BJ (cell line): ENCODE measurements at regions not wholly inside any gene's neighbourhood (a gene's known extent, or its start where the extent isn't known, plus 50 kb on each side); places are given as distances from the start of the nearest gene placed in this dataset.

Experiments
- CTCF ChIA-PET: fragments of 350-600 bp; formaldehyde crosslinking; extraction: SDS; loops from one replicate; lab custom pipeline; 2021; ENCODE audit warnings: antibody characterized with exemption, inconsistent platforms; lab: Yijun Ruan, JAX
- POLR2A ChIA-PET: fragments of 300-600 bp; sonication (Branson Sonifier 250); formaldehyde crosslinking; extraction: SDS; loops from one replicate; lab custom pipeline; 2021; ENCODE audit warnings: antibody characterized with exemption; lab: Charles Lee
- DNase-seq: peaks from one replicate; pipeline ENCODE4 v3.0.0-alpha.2; 2011; ENCODE audit warnings: low read depth
- H3K27me3 ChIP-seq: 2 replicates; pipeline ENCODE4 v1.6.0; 2011; ENCODE audit warnings: low read length; ENCODE audit not compliant: control insufficient read depth, insufficient read depth
- H3K36me3 ChIP-seq: 2 replicates; pipeline ENCODE4 v1.5.1; 2011; ENCODE audit warnings: low read length; ENCODE audit not compliant: control insufficient read depth, insufficient read depth
- H3K4me3 ChIP-seq: 2 replicates; pipeline ENCODE4 v1.5.1; 2011; ENCODE audit warnings: low read depth, mild to moderate bottlenecking, control low read depth, low read length
- CTCF ChIP-seq: IDR thresholded peaks from 2 replicates; pipeline ENCODE4 v1.5.1; 2011; ENCODE audit warnings: low read depth, mild to moderate bottlenecking, control low read depth, inconsistent platforms, low read length, moderate library complexity; ENCODE audit not compliant: insufficient read depth

DNA sequence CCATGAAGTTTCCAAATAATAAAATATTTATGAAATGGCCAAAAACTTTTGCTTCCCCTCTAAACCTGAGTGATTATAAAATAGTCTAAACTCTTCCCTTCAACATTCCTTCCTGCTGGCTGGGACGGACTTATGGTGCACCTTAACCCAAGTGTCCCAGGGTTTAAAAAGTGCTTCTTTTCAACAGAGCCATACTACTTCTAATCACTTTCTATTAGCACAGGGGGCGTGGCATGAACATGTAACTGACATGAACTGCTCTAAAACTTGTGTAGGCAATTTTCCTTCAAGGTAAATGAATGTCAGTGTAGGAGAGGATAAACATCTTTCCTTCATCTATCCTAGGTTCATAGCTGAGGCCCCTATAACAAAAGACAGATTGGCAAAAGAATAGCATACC lies 163.6 kb upstream of the RIMS1 start:
- no peak for DNase-seq
- Histone ChIP-seq H3K4me3 (no peak overlapping the region), H3K27me3 (no peaks in the 10 kb centered on the region), H3K36me3 (no peaks in the 10 kb centered on the region)
- TF ChIP-seq CTCF = no peak
- POLR2A ChIA-PET = interaction anchor here (0.6 kb wide), 1 partner anchor 173 kb away, joined by 10 read pairs; no protein-coding TSS in a partner anchor
- CTCF ChIA-PET = no interaction called here

- TF ChIP-seq CTCF = no peak
- Histone ChIP-seq H3K36me3 (no peaks in the 10 kb centered on the region), H3K27me3 (no peaks in the 10 kb centered on the region), H3K4me3 (no peak overlapping the region)
- CTCF ChIA-PET = no interaction called here
- DNase-seq = no peak
- POLR2A ChIA-PET = no interaction called here
Observed at GRCh38 chr6:71724456-71725125, 161.8 kb upstream of the RIMS1 start.

DNA sequence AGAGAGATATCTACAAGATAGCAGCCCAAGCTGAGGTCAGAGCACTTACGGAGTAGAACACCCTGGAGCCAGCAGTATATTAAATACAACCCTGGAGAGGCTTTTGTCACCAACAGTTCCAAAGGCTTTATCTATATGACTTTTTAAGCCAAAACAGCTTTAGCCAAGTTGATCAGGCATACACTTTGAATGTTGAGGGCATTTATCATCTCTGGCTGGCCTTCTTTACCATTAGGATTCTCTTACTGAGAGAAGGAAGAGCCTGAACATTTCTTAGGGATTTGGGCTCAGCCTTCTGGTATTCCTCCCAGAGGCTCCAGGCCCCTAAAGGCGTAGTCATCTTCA lies 161.3 kb upstream of the RIMS1 start:
- ChIA-PET POLR2A (no interaction called here), CTCF (no interaction called here)
- no peak for DNase-seq
- no peak for TF ChIP-seq CTCF
- H3K27me3 ChIP-seq = no peaks in the 10 kb centered on the region
- H3K4me3 ChIP-seq = no peak overlapping the region
- H3K36me3 ChIP-seq = no peaks in the 10 kb centered on the region

- H3K36me3 ChIP-seq = no peaks in the 10 kb centered on the region
- DNase-seq = no peak
- POLR2A ChIA-PET = no interaction called here
- no peak overlapping the region for H3K4me3 ChIP-seq
- no peaks in the 10 kb centered on the region for H3K27me3 ChIP-seq
- CTCF ChIA-PET = no interaction called here
- TF ChIP-seq CTCF = no peak
Observed at GRCh38 chr6:71726121-71726520, 160.2 kb upstream of the RIMS1 start.

DNA sequence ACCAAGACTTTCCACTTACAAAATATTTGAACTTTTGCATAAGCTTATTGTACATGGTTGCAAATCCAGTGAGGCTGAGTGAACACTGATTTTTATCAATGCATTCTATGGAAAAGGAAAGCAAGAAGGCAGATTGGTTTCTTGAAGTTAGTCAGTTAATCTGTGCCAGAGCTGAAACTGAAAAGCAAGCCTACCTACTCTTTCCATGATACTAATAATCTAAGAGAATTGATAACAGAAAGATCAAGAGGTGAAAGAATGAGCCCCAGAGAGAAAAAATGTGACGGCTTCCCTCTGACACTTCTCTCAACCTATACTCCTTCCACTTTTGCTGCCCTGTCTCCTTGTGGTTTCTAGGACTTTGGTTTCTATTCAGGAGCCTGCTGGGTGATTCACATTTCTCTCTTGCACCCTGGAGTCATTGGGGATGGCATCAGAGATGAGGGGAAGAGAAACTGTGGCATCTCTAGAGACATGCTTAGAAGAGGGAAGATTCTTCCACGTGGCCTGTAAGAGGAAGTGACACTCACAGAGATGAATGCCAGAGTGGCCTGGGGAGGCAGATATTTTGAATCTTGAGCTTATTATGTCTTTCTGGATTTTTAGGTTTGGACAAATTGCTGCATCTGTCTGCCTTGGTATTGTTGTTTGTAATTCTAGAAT lies 158.6 kb upstream of the RIMS1 start:
- Histone ChIP-seq H3K36me3 (no peaks in the 10 kb centered on the region), H3K27me3 (no peaks in the 10 kb centered on the region), H3K4me3 (no peak overlapping the region)
- CTCF ChIA-PET = no interaction called here
- no peak for DNase-seq
- no peak for TF ChIP-seq CTCF
- POLR2A ChIA-PET = no interaction called here
